ENCODE measurements at regions not wholly inside any gene's neighbourhood (a gene's known extent, or its start where the extent isn't known, plus 50 kb on each side); places are given as distances from the start of the nearest gene placed in this dataset.
"Not testable (repeated sequence)": the region's sequence is repeated elsewhere in the genome, so short reads cannot be mapped to it uniquely, and the experiment has no call there.

- H3K36me3 Mint-ChIP-seq (ENCODE audit: low read depth), result no peaks in the 10 kb centered on the region
- H3K4me1 Mint-ChIP-seq (ENCODE audit: low read depth), result no peaks in the 10 kb centered on the region
- no peaks in the 10 kb centered on the region for H3K9me3 Mint-ChIP-seq
- no peaks in the 10 kb centered on the region for H3K27me3 Mint-ChIP-seq
- no peak overlapping the region for H3K27ac Mint-ChIP-seq
- DNase-seq, result no peak
- no peak overlapping the region for H3K4me3 Mint-ChIP-seq
Observed at GRCh38 chr9:29068461-29068860, 1495.2 kb upstream of the C9orf72 start.

- no peak overlapping the region for H3K27ac Mint-ChIP-seq
- no peaks in the 10 kb centered on the region for H3K36me3 Mint-ChIP-seq (ENCODE audit: low read depth)
- H3K4me3 Mint-ChIP-seq, result no peak overlapping the region
- no peaks in the 10 kb centered on the region for H3K9me3 Mint-ChIP-seq
- H3K27me3 Mint-ChIP-seq, result no peaks in the 10 kb centered on the region
- H3K4me1 Mint-ChIP-seq (ENCODE audit: low read depth), result no peaks in the 10 kb centered on the region
- DNase-seq, result no peak
Observed at GRCh38 chr9:29069376-29069775, 1496.1 kb upstream of the C9orf72 start.

- Mint-ChIP-seq H3K36me3 (ENCODE audit: low read depth) (no peaks in the 10 kb centered on the region), H3K9me3 (peaks cover 5% of the 10 kb centered on the region), H3K4me1 (ENCODE audit: low read depth) (no peaks in the 10 kb centered on the region), H3K27ac (no peak overlapping the region), H3K27me3 (no peaks in the 10 kb centered on the region), H3K4me3 (no peak overlapping the region)
- DNase-seq, result no peak
Observed at GRCh38 chr9:29078063-29078666, 1504.9 kb upstream of the C9orf72 start.

GRCh38 chr9:29100762-29101161 is 1527.5 kb upstream of the C9orf72 start:
- H3K4me3 Mint-ChIP-seq, result no peak overlapping the region
- H3K27me3 Mint-ChIP-seq, result no peaks in the 10 kb centered on the region
- no peaks in the 10 kb centered on the region for H3K36me3 Mint-ChIP-seq (ENCODE audit: low read depth)
- DNase-seq, result no peak
- no peak overlapping the region for H3K27ac Mint-ChIP-seq
- H3K4me1 Mint-ChIP-seq (ENCODE audit: low read depth), result no peaks in the 10 kb centered on the region
- H3K9me3 Mint-ChIP-seq, result peaks cover 2% of the 10 kb centered on the region

- H3K36me3 Mint-ChIP-seq (ENCODE audit: low read depth); DNase-seq; H3K4me3 Mint-ChIP-seq; H3K4me1 Mint-ChIP-seq (ENCODE audit: low read depth); H3K9me3 Mint-ChIP-seq; H3K27me3 Mint-ChIP-seq; H3K27ac Mint-ChIP-seq: not testable (repeated sequence)
Observed at GRCh38 chr9:29104166-29104565, 1530.9 kb upstream of the C9orf72 start.

GRCh38 chr9:29118555-29118954 is 1545.3 kb upstream of the C9orf72 start:
- Mint-ChIP-seq H3K9me3 (peaks cover 9% of the 10 kb centered on the region), H3K4me1 (ENCODE audit: low read depth) (no peaks in the 10 kb centered on the region), H3K36me3 (ENCODE audit: low read depth) (no peaks in the 10 kb centered on the region), H3K4me3 (no peak overlapping the region), H3K27ac (no peak overlapping the region), H3K27me3 (no peaks in the 10 kb centered on the region)
- DNase-seq, result no peak

- Mint-ChIP-seq H3K4me1 (ENCODE audit: low read depth) (no peaks in the 10 kb centered on the region), H3K27me3 (no peaks in the 10 kb centered on the region), H3K4me3 (no peak overlapping the region), H3K9me3 (peaks cover 18% of the 10 kb centered on the region), H3K36me3 (ENCODE audit: low read depth) (no peaks in the 10 kb centered on the region), H3K27ac (no peak overlapping the region)
- no peak for DNase-seq
Observed at GRCh38 chr9:29126783-29127182, 1553.5 kb upstream of the C9orf72 start.

GRCh38 chr9:29129763-29130162 is 1556.5 kb upstream of the C9orf72 start:
- no peak for DNase-seq
- Mint-ChIP-seq H3K27me3 (no peaks in the 10 kb centered on the region), H3K4me1 (ENCODE audit: low read depth) (no peaks in the 10 kb centered on the region), H3K9me3 (peaks cover 20% of the 10 kb centered on the region), H3K36me3 (ENCODE audit: low read depth) (no peaks in the 10 kb centered on the region), H3K4me3 (no peak overlapping the region), H3K27ac (no peak overlapping the region)

GRCh38 chr9:29144476-29144875 is 1571.2 kb upstream of the C9orf72 start:
- no peaks in the 10 kb centered on the region for H3K27me3 Mint-ChIP-seq
- no peaks in the 10 kb centered on the region for H3K4me1 Mint-ChIP-seq (ENCODE audit: low read depth)
- no peak overlapping the region for H3K27ac Mint-ChIP-seq
- no peaks in the 10 kb centered on the region for H3K36me3 Mint-ChIP-seq (ENCODE audit: low read depth)
- H3K9me3 Mint-ChIP-seq, result peaks cover 14% of the 10 kb centered on the region
- no peak overlapping the region for H3K4me3 Mint-ChIP-seq
- DNase-seq, result no peak

- no peaks in the 10 kb centered on the region for H3K4me1 Mint-ChIP-seq (ENCODE audit: low read depth)
- no peaks in the 10 kb centered on the region for H3K9me3 Mint-ChIP-seq
- no peak for DNase-seq
- no peak overlapping the region for H3K4me3 Mint-ChIP-seq
- no peaks in the 10 kb centered on the region for H3K27me3 Mint-ChIP-seq
- no peak overlapping the region for H3K27ac Mint-ChIP-seq
- H3K36me3 Mint-ChIP-seq (ENCODE audit: low read depth), result no peaks in the 10 kb centered on the region
Observed at GRCh38 chr9:29150606-29151005, 1577.3 kb upstream of the C9orf72 start.

- peaks cover 2% of the 10 kb centered on the region for H3K9me3 Mint-ChIP-seq
- no peak for DNase-seq
- no peak overlapping the region for H3K4me3 Mint-ChIP-seq
- H3K4me1 Mint-ChIP-seq (ENCODE audit: low read depth), result no peaks in the 10 kb centered on the region
- no peak overlapping the region for H3K27ac Mint-ChIP-seq
- H3K27me3 Mint-ChIP-seq, result no peaks in the 10 kb centered on the region
- no peaks in the 10 kb centered on the region for H3K36me3 Mint-ChIP-seq (ENCODE audit: low read depth)
Observed at GRCh38 chr9:29160763-29161353, 1587.6 kb upstream of the C9orf72 start.

GRCh38 chr9:29174136-29174535 is 1600.9 kb upstream of the C9orf72 start:
- H3K27me3 Mint-ChIP-seq, result no peaks in the 10 kb centered on the region
- H3K9me3 Mint-ChIP-seq, result peaks cover 4% of the 10 kb centered on the region
- no peak overlapping the region for H3K27ac Mint-ChIP-seq
- no peaks in the 10 kb centered on the region for H3K4me1 Mint-ChIP-seq (ENCODE audit: low read depth)
- DNase-seq, result no peak
- H3K36me3 Mint-ChIP-seq (ENCODE audit: low read depth), result no peaks in the 10 kb centered on the region
- no peak overlapping the region for H3K4me3 Mint-ChIP-seq

- DNase-seq, result no peak
- H3K36me3 Mint-ChIP-seq (ENCODE audit: low read depth), result no peaks in the 10 kb centered on the region
- H3K9me3 Mint-ChIP-seq, result no peaks in the 10 kb centered on the region
- H3K27me3 Mint-ChIP-seq, result no peaks in the 10 kb centered on the region
- H3K4me1 Mint-ChIP-seq (ENCODE audit: low read depth), result no peaks in the 10 kb centered on the region
- H3K4me3 Mint-ChIP-seq, result no peak overlapping the region
- H3K27ac Mint-ChIP-seq, result no peak overlapping the region
Observed at GRCh38 chr9:29176231-29176630, 1603.0 kb upstream of the C9orf72 start.

GRCh38 chr9:29176786-29177185 is 1603.5 kb upstream of the C9orf72 start:
- H3K36me3 Mint-ChIP-seq (ENCODE audit: low read depth), result no peaks in the 10 kb centered on the region
- H3K4me1 Mint-ChIP-seq (ENCODE audit: low read depth), result no peaks in the 10 kb centered on the region
- DNase-seq, result no peak
- H3K4me3 Mint-ChIP-seq, result no peak overlapping the region
- no peak overlapping the region for H3K27ac Mint-ChIP-seq
- H3K27me3 Mint-ChIP-seq, result no peaks in the 10 kb centered on the region
- no peaks in the 10 kb centered on the region for H3K9me3 Mint-ChIP-seq

- Mint-ChIP-seq H3K4me3 (no peak overlapping the region), H3K4me1 (ENCODE audit: low read depth) (no peaks in the 10 kb centered on the region), H3K36me3 (ENCODE audit: low read depth) (no peaks in the 10 kb centered on the region), H3K27me3 (no peaks in the 10 kb centered on the region), H3K27ac (no peak overlapping the region), H3K9me3 (no peaks in the 10 kb centered on the region)
- no peak for DNase-seq
Observed at GRCh38 chr9:29183971-29184370, 1610.7 kb upstream of the C9orf72 start.

GRCh38 chr9:29188771-29189170 is 1615.5 kb upstream of the C9orf72 start:
- H3K4me3 Mint-ChIP-seq; H3K36me3 Mint-ChIP-seq (ENCODE audit: low read depth); H3K27ac Mint-ChIP-seq; H3K4me1 Mint-ChIP-seq (ENCODE audit: low read depth); H3K27me3 Mint-ChIP-seq; H3K9me3 Mint-ChIP-seq; DNase-seq: not testable (repeated sequence)

Measured in activated T-cell treated with anti-CD3 and anti-CD28 coated beads, Interleukin-2, amount 50 U/mL, for 24 hours (primary cell).